Activated T-cell treated with anti-CD3 and anti-CD28 coated beads, Interleukin-2, amount 50 U/mL, for 4 hours (primary cell): ENCODE measurements at regions not wholly inside any gene's neighbourhood (a gene's known extent, or its start where the extent isn't known, plus 50 kb on each side); places are given as distances from the start of the nearest gene placed in this dataset.

ENCODE experiments used
- ATAC-seq, 2 donors: fragments of 200-7000 bp; cut with Tn5 transposase; one replicate each; pipeline ENCODE4 v1.10.0; 2021
- DNase-seq: peaks from one replicate; pipeline ENCODE4 v3.0.0-alpha.2; 2020
- H3K27me3 Mint-ChIP-seq: one replicate; pipeline ENCODE4 v1.8.0; 2021; ENCODE audit warnings: low read depth, mixed read lengths
- H3K36me3 Mint-ChIP-seq: one replicate; pipeline ENCODE4 v1.8.0; 2022; ENCODE audit warnings: mixed read lengths; ENCODE audit not compliant: insufficient read depth
- H3K4me1 Mint-ChIP-seq: one replicate; pipeline ENCODE4 v1.8.0; 2021; ENCODE audit warnings: low read depth, mixed read lengths
- H3K4me3 Mint-ChIP-seq: one replicate; pipeline ENCODE4 v1.8.0; 2021; ENCODE audit warnings: mild to moderate bottlenecking, moderate library complexity, mixed read lengths
- H3K9me3 Mint-ChIP-seq: one replicate; pipeline ENCODE4 v1.8.0; 2021; ENCODE audit warnings: mixed read lengths

- no peaks in the 10 kb centered on the region for H3K4me1 Mint-ChIP-seq
- no peaks in the 10 kb centered on the region for H3K27me3 Mint-ChIP-seq
- no peaks in the 10 kb centered on the region for H3K36me3 Mint-ChIP-seq
- no peak for ATAC-seq
- peaks cover 8% of the 10 kb centered on the region for H3K9me3 Mint-ChIP-seq
- no peak overlapping the region for H3K4me3 Mint-ChIP-seq
- no peak for DNase-seq
Observed at GRCh38 chr13:81671064-81671463, 1330.1 kb upstream of the SPRY2 start.

GRCh38 chr13:81670048-81670447, 1329.1 kb upstream of the SPRY2 start:
- H3K4me3 Mint-ChIP-seq = no peak overlapping the region
- ATAC-seq (no peak), DNase-seq (no peak)
- H3K27me3 Mint-ChIP-seq = no peaks in the 10 kb centered on the region
- H3K4me1 Mint-ChIP-seq = no peaks in the 10 kb centered on the region
- H3K36me3 Mint-ChIP-seq = no peaks in the 10 kb centered on the region
- H3K9me3 Mint-ChIP-seq = peaks cover 14% of the 10 kb centered on the region

- ATAC-seq = no peak
- DNase-seq = no peak
- no peaks in the 10 kb centered on the region for H3K4me1 Mint-ChIP-seq
- no peak overlapping the region for H3K4me3 Mint-ChIP-seq
- no peaks in the 10 kb centered on the region for H3K27me3 Mint-ChIP-seq
- H3K36me3 Mint-ChIP-seq = no peaks in the 10 kb centered on the region
- H3K9me3 Mint-ChIP-seq = peaks cover 13% of the 10 kb centered on the region
Observed at GRCh38 chr13:81664872-81665271, 1323.9 kb upstream of the SPRY2 start.

DNA sequence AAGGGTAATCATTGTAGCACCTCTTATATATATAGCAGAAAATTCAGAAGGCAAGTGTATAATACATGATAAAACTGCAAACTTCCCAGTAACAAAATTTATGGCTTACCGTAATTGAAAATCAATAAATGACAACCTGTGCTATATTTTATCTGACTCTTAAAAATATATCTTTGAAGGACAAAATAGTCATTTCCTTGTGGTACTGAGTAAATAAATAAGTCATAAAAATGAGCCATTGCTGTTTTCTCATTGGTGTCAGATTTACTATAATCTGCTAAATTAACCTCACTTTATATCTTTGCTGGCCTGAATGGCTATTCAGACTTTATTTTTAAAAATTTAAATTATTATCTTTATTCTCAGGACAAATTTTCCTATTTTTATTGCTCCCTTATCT, 1319.1 kb upstream of the SPRY2 start:
- ATAC-seq (no peak), DNase-seq (no peak)
- Mint-ChIP-seq H3K4me3 (no peak overlapping the region), H3K36me3 (no peaks in the 10 kb centered on the region), H3K27me3 (no peaks in the 10 kb centered on the region), H3K4me1 (no peaks in the 10 kb centered on the region), H3K9me3 (peaks cover 11% of the 10 kb centered on the region)

DNA sequence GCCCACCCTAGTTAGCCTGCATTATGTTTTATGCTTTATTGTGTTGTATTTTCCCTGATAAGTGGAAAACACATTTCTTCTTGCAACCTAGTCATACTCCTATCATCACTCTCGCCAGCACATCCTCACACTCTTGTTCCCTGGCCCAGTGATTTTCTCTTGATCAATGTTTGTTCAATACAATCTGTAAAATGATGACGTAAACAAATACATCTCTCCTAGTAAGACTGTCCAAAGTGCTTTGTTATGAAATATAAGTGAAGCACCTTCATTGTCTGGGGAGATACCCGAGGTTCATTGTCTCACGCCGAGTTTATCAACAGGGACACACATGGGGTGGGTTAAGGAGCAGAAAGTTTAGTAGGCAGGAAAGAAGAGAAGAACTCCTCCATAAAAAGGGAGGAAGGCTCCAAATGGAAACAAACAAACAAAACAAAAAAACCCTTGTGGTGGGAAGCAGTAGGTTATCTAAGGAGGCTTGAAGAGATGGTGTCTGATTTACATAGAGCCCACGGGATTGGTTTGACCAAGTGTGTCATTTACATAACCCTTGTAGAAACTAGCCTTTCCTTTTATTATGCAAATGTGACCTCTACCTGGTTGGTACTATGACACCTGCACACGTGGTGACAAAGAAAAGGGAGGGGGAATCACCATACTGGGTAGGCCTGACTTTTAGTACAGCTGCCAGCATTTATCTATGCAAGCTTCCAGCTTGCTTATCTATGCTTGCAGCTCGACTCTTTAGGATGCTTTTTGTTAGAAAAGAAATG, 1317.9 kb upstream of the SPRY2 start:
- H3K36me3 Mint-ChIP-seq = no peaks in the 10 kb centered on the region
- no peaks in the 10 kb centered on the region for H3K4me1 Mint-ChIP-seq
- no peak for DNase-seq
- H3K27me3 Mint-ChIP-seq = no peaks in the 10 kb centered on the region
- H3K9me3 Mint-ChIP-seq = peaks cover 11% of the 10 kb centered on the region
- no peak overlapping the region for H3K4me3 Mint-ChIP-seq
- no peak for ATAC-seq

- ATAC-seq = no peak
- Mint-ChIP-seq H3K4me1 (no peaks in the 10 kb centered on the region), H3K9me3 (peaks cover 7% of the 10 kb centered on the region), H3K27me3 (no peaks in the 10 kb centered on the region), H3K4me3 (no peak overlapping the region), H3K36me3 (no peaks in the 10 kb centered on the region)
- no peak for DNase-seq
Observed at GRCh38 chr13:81639984-81640582, 1299.2 kb upstream of the SPRY2 start.

- H3K4me3 Mint-ChIP-seq = no peak overlapping the region
- H3K36me3 Mint-ChIP-seq = no peaks in the 10 kb centered on the region
- DNase-seq (no peak), ATAC-seq (no peak)
- H3K4me1 Mint-ChIP-seq = no peaks in the 10 kb centered on the region
- no peaks in the 10 kb centered on the region for H3K27me3 Mint-ChIP-seq
- peaks cover 3% of the 10 kb centered on the region for H3K9me3 Mint-ChIP-seq
Observed at GRCh38 chr13:81637457-81637856, 1296.5 kb upstream of the SPRY2 start.

- H3K9me3 Mint-ChIP-seq = peaks cover 3% of the 10 kb centered on the region
- ATAC-seq (no peak), DNase-seq (no peak)
- no peaks in the 10 kb centered on the region for H3K27me3 Mint-ChIP-seq
- H3K36me3 Mint-ChIP-seq = no peaks in the 10 kb centered on the region
- H3K4me1 Mint-ChIP-seq = no peaks in the 10 kb centered on the region
- H3K4me3 Mint-ChIP-seq = no peak overlapping the region
Observed at GRCh38 chr13:81636120-81636519, 1295.2 kb upstream of the SPRY2 start.

DNA sequence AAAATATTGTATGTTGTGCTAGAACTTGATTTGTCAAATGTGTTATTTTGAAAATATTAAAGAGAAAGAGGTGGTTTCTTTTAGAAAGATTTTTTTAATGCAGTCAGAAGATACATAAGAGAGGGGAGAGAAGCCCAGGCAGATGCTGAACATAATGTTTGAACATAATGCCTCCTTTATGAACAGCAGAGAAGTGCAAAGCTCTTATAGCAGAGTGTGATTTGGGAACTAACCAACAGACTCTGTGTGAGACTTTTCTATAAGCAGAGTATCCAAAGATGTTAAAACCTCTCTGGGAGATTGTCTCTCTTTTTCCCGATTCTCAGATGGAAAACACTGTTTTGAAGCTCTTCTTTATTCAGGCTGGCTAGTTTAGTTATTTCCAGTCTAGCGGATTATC, 1274.1 kb upstream of the SPRY2 start:
- H3K4me3 Mint-ChIP-seq = no peak overlapping the region
- no peaks in the 10 kb centered on the region for H3K4me1 Mint-ChIP-seq
- H3K9me3 Mint-ChIP-seq = peaks cover 18% of the 10 kb centered on the region
- no peaks in the 10 kb centered on the region for H3K27me3 Mint-ChIP-seq
- no peak for ATAC-seq
- H3K36me3 Mint-ChIP-seq = no peaks in the 10 kb centered on the region
- no peak for DNase-seq

- H3K36me3 Mint-ChIP-seq = no peaks in the 10 kb centered on the region
- DNase-seq (no peak), ATAC-seq (no peak)
- H3K4me1 Mint-ChIP-seq = no peaks in the 10 kb centered on the region
- H3K9me3 Mint-ChIP-seq = peaks cover 14% of the 10 kb centered on the region
- H3K27me3 Mint-ChIP-seq = no peaks in the 10 kb centered on the region
- H3K4me3 Mint-ChIP-seq = no peak overlapping the region
Observed at GRCh38 chr13:81610644-81611043, 1269.7 kb upstream of the SPRY2 start.

- peaks cover 8% of the 10 kb centered on the region for H3K9me3 Mint-ChIP-seq
- H3K36me3 Mint-ChIP-seq = no peaks in the 10 kb centered on the region
- no peaks in the 10 kb centered on the region for H3K4me1 Mint-ChIP-seq
- H3K4me3 Mint-ChIP-seq = no peak overlapping the region
- ATAC-seq (no peak), DNase-seq (no peak)
- H3K27me3 Mint-ChIP-seq = no peaks in the 10 kb centered on the region
Observed at GRCh38 chr13:81609335-81609734, 1268.4 kb upstream of the SPRY2 start.

GRCh38 chr13:81606074-81606473, 1265.1 kb upstream of the SPRY2 start:
- DNase-seq = no peak
- no peaks in the 10 kb centered on the region for H3K9me3 Mint-ChIP-seq
- H3K36me3 Mint-ChIP-seq = no peaks in the 10 kb centered on the region
- no peak for ATAC-seq
- no peaks in the 10 kb centered on the region for H3K4me1 Mint-ChIP-seq
- no peak overlapping the region for H3K4me3 Mint-ChIP-seq
- H3K27me3 Mint-ChIP-seq = no peaks in the 10 kb centered on the region

DNA sequence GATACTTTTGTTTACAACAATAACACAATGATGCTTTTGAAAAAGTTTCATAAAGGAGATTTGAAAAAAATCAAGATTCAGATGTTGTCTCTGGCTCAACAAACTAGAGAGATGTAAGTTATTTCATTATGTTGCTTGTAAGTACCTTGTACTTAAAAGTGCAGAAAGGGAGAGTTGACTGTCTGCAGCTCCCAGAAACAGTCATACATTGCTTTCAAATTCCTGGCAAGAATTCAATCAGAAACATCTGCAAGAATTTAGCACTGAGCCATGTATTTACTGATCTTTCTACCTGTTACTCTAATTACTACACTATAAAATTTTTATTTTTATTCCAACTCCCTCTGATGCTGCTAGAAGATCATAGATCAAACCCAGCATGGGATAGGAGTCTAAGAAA, 1261.3 kb upstream of the SPRY2 start:
- no peak for DNase-seq
- Mint-ChIP-seq H3K4me3 (no peak overlapping the region), H3K4me1 (no peaks in the 10 kb centered on the region), H3K36me3 (no peaks in the 10 kb centered on the region), H3K27me3 (no peaks in the 10 kb centered on the region), H3K9me3 (peaks cover 8% of the 10 kb centered on the region)
- ATAC-seq = no peak

DNA sequence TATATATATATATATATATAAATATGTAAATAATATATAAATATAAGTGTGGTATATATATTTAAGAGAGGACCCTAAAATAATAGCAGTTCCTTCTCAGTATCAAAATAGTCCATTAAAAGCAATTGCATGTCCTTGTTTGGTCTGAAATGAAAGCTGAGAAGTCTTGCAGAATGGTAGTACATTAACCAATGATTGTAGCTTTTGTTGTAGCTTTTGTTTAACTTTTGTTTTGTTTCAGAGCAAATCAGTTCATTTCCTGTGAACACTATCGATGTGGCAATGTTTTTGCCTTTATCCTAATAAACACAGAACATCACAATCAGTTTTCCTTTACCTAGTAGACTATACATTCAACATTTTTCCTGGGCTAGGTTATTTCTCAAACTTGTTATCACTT, 1256.2 kb upstream of the SPRY2 start:
- H3K4me1 Mint-ChIP-seq = no peaks in the 10 kb centered on the region
- no peak for DNase-seq
- no peaks in the 10 kb centered on the region for H3K36me3 Mint-ChIP-seq
- no peaks in the 10 kb centered on the region for H3K27me3 Mint-ChIP-seq
- no peak for ATAC-seq
- H3K4me3 Mint-ChIP-seq = no peak overlapping the region
- H3K9me3 Mint-ChIP-seq = peaks cover 12% of the 10 kb centered on the region

- Mint-ChIP-seq H3K9me3 (peaks cover 12% of the 10 kb centered on the region), H3K4me1 (no peaks in the 10 kb centered on the region), H3K27me3 (no peaks in the 10 kb centered on the region), H3K36me3 (no peaks in the 10 kb centered on the region), H3K4me3 (no peak overlapping the region)
- no peak for ATAC-seq
- DNase-seq = no peak
Observed at GRCh38 chr13:81596224-81596753, 1255.4 kb upstream of the SPRY2 start.
